T-helper 1 cell treated with Interleukin-12 subunit alpha and Interleukin-12 subunit beta and Interleukin-4 antibody, amounts not matched to agents 30 μg/mL and 1 μg/mL, for 36 hours (primary cell): ENCODE measurements at regions not wholly inside any gene's neighbourhood (a gene's known extent, or its start where the extent isn't known, plus 50 kb on each side); places are given as distances from the start of the nearest gene placed in this dataset.

ENCODE experiments used
- H3K27ac Mint-ChIP-seq: one replicate; pipeline ENCODE4 v1.8.0; 2021; ENCODE audit warnings: mild to moderate bottlenecking, mixed read lengths
- H3K27me3 Mint-ChIP-seq: one replicate; pipeline ENCODE4 v1.8.0; 2021; ENCODE audit warnings: low read depth, mixed read lengths
- H3K36me3 Mint-ChIP-seq: one replicate; pipeline ENCODE4 v1.8.0; 2021; ENCODE audit warnings: low read depth, mixed read lengths
- H3K4me1 Mint-ChIP-seq: one replicate; pipeline ENCODE4 v1.8.0; 2021; ENCODE audit warnings: low read depth, mixed read lengths
- H3K4me3 Mint-ChIP-seq: one replicate; pipeline ENCODE4 v1.8.0; 2021; ENCODE audit warnings: mild to moderate bottlenecking, moderate library complexity, mixed read lengths
- H3K9me3 Mint-ChIP-seq: one replicate; pipeline ENCODE4 v1.8.0; 2021; ENCODE audit warnings: mixed read lengths

DNA sequence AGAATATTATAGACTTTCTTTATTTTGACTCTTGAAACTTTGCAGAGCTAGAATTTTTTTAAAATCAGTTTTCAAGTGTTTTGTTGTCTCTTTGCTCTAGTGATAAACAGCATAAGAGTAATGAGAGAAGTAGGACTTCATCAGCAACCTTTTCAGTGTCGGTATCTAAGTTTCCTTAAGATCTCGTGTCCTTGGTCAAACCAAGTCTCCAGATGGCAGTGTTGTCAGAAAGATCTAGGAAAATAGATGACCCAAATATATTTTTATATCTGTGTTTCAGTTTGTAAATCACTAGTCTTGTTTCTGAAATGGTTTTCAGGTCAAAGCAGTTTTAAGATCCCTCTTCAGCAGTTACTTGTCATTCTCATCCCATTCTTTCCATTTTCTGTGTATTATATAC is 438.3 kb downstream of the RAPGEF2 start:
- Mint-ChIP-seq H3K4me1 (no peaks in the 10 kb centered on the region), H3K27ac (no peak overlapping the region), H3K36me3 (no peaks in the 10 kb centered on the region), H3K4me3 (no peak overlapping the region), H3K9me3 (peaks cover 7% of the 10 kb centered on the region), H3K27me3 (no peaks in the 10 kb centered on the region)

DNA sequence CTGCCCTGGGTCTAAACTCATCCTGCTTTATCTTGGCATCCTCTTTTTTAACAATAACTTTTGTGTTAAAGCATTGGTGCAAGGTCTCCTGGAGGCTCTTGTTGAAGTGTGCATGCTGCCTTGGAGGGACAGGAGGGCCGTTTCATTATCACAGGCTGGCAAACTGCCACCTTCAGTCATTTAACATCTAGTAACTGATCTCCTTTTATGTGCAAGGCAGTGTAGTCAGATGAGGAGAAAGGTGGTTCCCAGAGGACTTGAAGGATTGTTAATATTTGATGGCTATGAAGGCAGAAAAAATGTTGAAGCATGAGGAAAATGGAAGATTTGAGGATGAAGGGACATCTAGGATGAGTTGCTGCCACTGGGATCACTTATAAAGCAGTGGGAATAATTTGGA is 439.4 kb downstream of the RAPGEF2 start:
- Mint-ChIP-seq H3K4me3 (no peak overlapping the region), H3K36me3 (no peaks in the 10 kb centered on the region), H3K27ac (no peak overlapping the region), H3K9me3 (no peaks in the 10 kb centered on the region), H3K27me3 (no peaks in the 10 kb centered on the region), H3K4me1 (no peaks in the 10 kb centered on the region)

DNA sequence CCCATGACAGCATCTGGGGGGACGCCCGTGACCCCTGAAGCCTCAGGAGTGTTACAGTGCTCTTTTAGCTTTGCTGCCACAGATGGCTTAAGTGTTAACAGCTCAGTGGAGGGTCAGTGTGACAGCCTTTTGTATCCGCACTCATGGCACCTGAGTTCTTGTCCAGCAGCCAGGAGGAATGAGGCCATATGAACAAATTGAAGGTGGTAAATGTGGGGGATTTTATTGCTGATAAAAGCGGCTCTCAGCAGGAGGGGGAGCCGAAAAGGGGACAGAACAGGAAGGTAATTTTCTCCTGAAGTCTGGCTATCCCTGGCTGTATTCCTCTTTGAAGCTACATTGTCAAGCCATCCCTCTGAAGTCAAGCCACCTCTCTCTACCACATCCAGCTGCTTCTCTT is 441.0 kb downstream of the RAPGEF2 start:
- H3K27me3 Mint-ChIP-seq = no peaks in the 10 kb centered on the region
- H3K27ac Mint-ChIP-seq = no peak overlapping the region
- H3K4me1 Mint-ChIP-seq = no peaks in the 10 kb centered on the region
- H3K9me3 Mint-ChIP-seq = no peaks in the 10 kb centered on the region
- no peak overlapping the region for H3K4me3 Mint-ChIP-seq
- H3K36me3 Mint-ChIP-seq = no peaks in the 10 kb centered on the region

DNA sequence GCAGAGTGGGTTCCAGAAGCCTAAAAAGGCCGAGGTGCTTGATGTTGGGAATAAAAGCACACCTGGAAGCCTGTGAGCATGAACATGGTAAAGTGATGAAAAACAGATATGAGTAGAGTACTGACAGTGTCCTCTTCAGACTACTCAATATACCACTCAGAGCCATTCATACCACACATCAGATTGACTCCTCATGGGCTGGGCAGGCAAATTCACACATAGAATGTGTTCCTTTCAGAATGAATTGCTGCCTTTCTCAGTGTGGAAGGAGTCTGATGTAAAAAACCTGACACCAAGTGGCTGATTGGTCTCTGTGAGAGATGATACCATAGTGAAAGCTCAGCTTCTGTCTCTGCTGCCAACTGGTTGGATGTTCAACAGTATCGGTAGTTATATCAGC is 442.7 kb downstream of the RAPGEF2 start:
- Mint-ChIP-seq H3K27ac (no peak overlapping the region), H3K4me3 (no peak overlapping the region), H3K27me3 (no peaks in the 10 kb centered on the region), H3K4me1 (no peaks in the 10 kb centered on the region), H3K9me3 (no peaks in the 10 kb centered on the region), H3K36me3 (no peaks in the 10 kb centered on the region)

DNA sequence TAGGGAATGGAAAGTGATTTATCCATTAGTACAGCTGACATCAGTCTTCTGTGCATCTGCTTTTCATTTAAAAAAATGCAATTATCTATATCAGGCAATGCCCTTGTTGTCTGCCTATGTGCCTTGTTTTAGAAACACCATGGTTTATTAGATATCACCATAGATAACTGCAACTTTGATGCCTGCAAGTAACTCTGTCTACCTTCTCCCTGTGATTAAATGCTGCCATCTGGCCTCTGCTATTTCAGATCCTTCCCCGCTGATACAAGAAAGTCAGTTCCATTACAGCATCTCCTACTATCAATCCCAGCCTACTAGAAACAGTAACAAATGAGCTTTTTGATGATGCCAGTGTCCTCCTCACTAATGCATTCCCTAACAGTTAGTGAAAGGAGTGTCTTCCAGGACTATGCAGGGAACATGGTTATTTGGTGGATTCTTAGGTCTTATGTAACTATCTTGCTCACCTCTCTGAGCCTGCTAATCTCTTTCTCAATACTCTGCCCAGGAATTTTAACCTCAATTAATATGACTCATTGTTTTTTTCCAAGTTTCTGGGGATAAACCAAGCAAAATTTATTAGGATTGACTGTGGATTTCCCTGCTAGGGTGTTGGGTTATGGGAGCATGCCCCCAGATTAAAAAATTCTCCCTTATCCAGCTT is 444.9 kb downstream of the RAPGEF2 start:
- no peaks in the 10 kb centered on the region for H3K27me3 Mint-ChIP-seq
- H3K4me1 Mint-ChIP-seq = no peaks in the 10 kb centered on the region
- no peak overlapping the region for H3K27ac Mint-ChIP-seq
- H3K4me3 Mint-ChIP-seq = no peak overlapping the region
- H3K36me3 Mint-ChIP-seq = no peaks in the 10 kb centered on the region
- no peaks in the 10 kb centered on the region for H3K9me3 Mint-ChIP-seq

DNA sequence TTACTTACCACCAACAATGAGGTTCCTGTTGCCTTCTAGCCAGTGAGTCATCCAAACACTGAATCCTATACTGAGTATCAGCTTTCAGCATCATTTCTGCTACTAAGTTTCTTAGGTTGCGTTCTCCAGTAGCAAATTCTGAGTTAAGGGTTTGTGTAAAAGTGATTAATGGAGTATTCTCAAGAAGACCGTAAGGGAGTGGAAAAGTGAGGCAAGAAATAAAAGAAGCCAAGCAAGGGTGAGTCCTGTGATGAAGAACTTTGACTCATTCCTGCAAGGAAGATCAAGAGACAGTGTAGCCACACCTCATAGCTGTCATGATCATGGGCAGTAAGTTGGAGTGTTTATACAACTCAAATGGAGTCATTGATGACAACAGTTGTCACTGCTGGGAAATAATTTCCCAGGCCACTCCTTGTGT is 446.2 kb downstream of the RAPGEF2 start:
- Mint-ChIP-seq H3K36me3 (no peaks in the 10 kb centered on the region), H3K27me3 (no peaks in the 10 kb centered on the region), H3K4me3 (no peak overlapping the region), H3K4me1 (no peaks in the 10 kb centered on the region), H3K27ac (no peak overlapping the region), H3K9me3 (no peaks in the 10 kb centered on the region)

DNA sequence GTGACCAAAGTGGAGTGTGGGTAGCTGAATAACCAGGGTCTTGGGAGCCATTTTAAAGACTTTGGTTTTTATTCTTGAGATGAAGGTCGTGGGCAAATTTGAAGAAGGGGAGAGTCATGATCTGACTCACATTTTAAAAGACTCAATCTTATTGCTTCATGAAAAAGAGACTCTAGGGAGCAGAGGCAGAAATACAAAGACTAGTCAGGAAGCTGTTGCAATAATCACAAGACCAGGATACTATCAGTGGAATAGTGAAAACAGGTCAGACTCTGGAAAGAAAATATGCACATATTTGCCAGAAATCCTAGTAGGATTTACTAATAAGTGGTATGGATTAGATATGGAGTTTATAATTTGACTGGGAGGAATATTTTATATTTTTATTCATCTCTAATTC is 448.4 kb downstream of the RAPGEF2 start:
- H3K36me3 Mint-ChIP-seq = no peaks in the 10 kb centered on the region

DNA sequence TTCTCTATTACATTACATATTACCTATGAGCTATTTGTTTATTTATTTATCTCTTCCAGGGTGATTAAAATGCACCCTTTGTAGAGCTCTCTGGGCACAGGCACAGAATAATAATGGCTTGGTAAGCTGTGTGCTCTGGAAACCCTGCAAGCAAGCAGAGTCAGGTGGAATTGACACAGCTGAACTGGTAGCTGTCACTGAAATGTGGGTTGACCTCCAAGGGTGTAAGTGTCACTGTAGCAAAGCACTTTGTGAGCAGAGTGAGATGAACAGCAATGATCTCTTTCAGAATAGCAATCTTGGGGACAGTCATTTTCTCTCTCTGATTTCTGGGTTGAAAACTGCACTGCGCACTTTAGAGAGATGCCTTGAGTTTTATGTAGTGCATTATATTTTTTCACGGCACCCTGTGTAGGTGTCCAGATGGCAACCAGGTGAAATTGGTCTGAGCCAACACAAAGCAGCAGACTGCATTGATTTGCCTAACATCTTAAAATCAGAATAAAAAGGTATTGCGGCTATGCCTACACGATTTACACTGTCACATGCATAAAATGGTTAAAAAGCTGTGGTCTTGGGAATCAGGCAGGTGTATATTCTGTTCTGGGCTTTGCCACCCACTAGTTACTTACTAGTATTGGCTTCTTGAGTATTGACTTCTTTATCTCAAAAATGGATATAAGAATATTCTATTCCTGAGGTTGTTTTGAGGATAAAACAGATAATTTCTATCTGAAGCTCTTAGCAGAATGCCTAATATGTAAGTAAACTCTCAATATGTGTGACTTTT is 450.3 kb downstream of the RAPGEF2 start:
- Mint-ChIP-seq H3K27me3 (no peaks in the 10 kb centered on the region), H3K27ac (no peak overlapping the region), H3K36me3 (no peaks in the 10 kb centered on the region), H3K4me3 (no peak overlapping the region), H3K4me1 (no peaks in the 10 kb centered on the region), H3K9me3 (no peaks in the 10 kb centered on the region)

More for the DNA sequence above, 448.4 kb downstream of the RAPGEF2 start:
- H3K27ac Mint-ChIP-seq = no peak overlapping the region
- no peak overlapping the region for H3K4me3 Mint-ChIP-seq
- no peaks in the 10 kb centered on the region for H3K9me3 Mint-ChIP-seq
- H3K27me3 Mint-ChIP-seq = no peaks in the 10 kb centered on the region
- no peaks in the 10 kb centered on the region for H3K4me1 Mint-ChIP-seq

DNA sequence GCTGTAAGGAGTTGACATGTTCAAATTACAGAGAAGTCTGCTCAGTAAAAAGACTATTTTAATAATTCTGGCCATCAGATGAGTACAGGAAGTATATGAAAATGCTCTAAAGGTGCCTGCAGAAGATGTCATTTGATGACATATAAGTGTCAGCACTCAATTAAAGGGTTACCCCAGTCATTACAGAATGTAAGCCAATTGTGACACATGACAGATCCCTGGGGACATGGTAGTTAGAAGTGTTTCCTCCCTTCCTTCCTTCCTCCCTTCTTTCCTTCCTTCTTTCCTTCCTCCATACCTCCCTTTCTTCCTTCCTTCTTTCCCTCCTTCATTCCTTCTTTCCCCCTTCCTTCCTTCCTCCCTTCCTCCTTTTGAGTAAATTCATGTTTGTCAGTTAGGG is 453.0 kb downstream of the RAPGEF2 start:
- H3K27ac Mint-ChIP-seq = no peak overlapping the region
- H3K4me3 Mint-ChIP-seq = no peak overlapping the region
- no peaks in the 10 kb centered on the region for H3K27me3 Mint-ChIP-seq
- H3K36me3 Mint-ChIP-seq = no peaks in the 10 kb centered on the region
- H3K4me1 Mint-ChIP-seq = no peaks in the 10 kb centered on the region
- H3K9me3 Mint-ChIP-seq = no peaks in the 10 kb centered on the region

DNA sequence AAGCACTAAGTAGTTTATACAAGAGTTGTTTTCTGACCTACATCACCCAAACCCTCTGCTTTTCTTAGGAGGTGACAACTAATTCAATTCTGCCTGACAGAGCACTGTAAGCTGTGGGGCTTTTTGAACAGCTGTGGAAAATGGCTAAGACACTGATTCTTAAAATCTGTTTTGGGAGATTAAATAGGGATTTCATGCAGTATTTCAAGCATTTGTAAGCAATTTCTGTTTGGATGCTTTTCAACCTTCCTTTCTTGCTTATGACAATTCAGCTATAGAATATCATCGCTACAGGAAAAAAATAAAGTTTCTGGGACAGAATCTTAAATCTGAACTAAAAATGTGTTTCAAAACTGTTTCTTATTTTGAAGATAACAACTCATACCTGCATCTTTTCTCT is 459.5 kb downstream of the RAPGEF2 start:
- H3K9me3 Mint-ChIP-seq = peaks cover under 1% of the 10 kb centered on the region
- H3K4me3 Mint-ChIP-seq = no peak overlapping the region
- H3K27me3 Mint-ChIP-seq = no peaks in the 10 kb centered on the region
- H3K36me3 Mint-ChIP-seq = no peaks in the 10 kb centered on the region
- H3K4me1 Mint-ChIP-seq = no peaks in the 10 kb centered on the region
- H3K27ac Mint-ChIP-seq = no peak overlapping the region

DNA sequence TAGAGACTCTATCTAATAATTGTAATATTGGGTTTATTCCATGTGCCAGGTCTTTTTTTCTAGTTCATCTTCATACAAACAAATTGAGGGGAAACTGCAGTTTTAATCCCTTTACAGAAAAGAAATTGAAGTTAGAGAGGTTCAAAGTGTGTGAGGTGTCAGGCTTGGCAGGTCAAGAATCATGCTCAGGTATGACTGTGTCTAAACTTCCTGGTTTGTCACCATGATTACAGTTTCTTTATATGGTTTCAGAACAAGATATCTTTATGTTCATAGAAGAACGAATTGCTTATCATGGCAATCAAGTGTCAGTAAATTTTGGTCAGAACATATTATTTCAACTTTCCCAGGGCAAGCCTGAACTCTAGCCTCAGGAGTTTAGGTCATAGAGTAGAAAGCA is 460.4 kb downstream of the RAPGEF2 start:
- H3K36me3 Mint-ChIP-seq = no peaks in the 10 kb centered on the region
- H3K4me3 Mint-ChIP-seq = no peak overlapping the region
- no peaks in the 10 kb centered on the region for H3K4me1 Mint-ChIP-seq
- peaks cover 10% of the 10 kb centered on the region for H3K9me3 Mint-ChIP-seq
- no peaks in the 10 kb centered on the region for H3K27me3 Mint-ChIP-seq
- H3K27ac Mint-ChIP-seq = no peak overlapping the region

DNA sequence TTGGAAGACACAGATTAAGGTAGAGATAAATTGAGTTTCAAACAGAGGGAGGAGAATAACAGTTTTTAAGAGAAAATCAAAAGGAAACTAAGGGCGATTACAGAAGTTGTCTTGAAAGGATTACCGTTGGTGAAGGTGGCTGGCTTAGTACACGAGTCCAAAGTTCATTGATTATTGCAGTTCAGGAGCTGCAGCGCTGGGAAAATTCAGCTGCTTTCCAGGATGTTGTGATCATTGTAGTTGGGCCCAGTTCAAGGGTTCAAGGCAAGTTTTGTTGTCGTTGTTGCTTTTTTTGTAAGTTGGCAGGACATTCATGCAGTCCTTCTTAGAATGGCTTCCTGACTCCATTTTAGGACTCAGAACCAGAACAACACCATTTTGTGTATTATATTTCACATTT is 461.7 kb downstream of the RAPGEF2 start:
- Mint-ChIP-seq H3K4me1 (no peaks in the 10 kb centered on the region), H3K4me3 (no peak overlapping the region), H3K27me3 (no peaks in the 10 kb centered on the region), H3K9me3 (peaks cover 21% of the 10 kb centered on the region), H3K27ac (no peak overlapping the region), H3K36me3 (no peaks in the 10 kb centered on the region)

DNA sequence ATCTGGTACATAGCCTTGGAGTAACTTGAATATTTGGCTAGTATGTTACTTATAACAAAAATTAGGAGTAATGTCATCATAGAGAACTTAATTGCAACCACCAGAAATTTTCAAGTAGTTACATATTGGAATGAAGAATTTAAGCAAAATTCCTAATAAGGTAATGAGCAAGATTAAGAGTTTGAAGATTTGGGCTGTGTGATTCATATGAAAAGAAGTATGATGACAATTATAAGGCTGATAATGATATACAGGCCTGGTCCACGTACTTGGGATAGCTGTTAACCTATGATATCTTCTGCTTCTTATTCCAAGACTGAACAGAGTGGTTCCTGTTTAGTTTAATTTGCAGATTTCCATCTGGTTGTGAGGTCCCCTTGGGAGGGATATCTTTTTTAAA is 463.9 kb downstream of the RAPGEF2 start:
- Mint-ChIP-seq H3K27ac (no peak overlapping the region), H3K4me1 (no peaks in the 10 kb centered on the region), H3K9me3 (peaks cover 37% of the 10 kb centered on the region), H3K4me3 (no peak overlapping the region), H3K36me3 (no peaks in the 10 kb centered on the region), H3K27me3 (no peaks in the 10 kb centered on the region)

DNA sequence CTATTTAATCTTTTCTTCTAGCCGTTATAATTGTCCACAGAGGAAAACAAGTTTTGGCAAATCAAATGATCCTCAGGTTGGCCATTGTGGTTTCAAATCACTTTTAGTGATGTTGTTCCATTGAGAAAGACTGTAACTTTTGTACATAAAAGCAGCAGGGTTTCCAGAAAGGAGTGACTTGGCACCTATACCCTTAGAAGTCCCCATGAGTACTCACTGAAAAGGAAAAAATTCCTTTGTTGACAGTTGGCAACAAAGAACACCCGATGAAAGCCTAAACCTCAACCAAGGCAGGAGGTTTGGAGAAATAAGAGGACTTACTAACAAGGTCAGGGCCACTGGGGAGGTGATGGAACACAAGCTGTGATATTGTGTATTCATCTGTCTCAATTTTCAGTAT is 474.4 kb downstream of the RAPGEF2 start:
- Mint-ChIP-seq H3K4me3 (no peak overlapping the region), H3K36me3 (no peaks in the 10 kb centered on the region), H3K27me3 (no peaks in the 10 kb centered on the region)

DNA sequence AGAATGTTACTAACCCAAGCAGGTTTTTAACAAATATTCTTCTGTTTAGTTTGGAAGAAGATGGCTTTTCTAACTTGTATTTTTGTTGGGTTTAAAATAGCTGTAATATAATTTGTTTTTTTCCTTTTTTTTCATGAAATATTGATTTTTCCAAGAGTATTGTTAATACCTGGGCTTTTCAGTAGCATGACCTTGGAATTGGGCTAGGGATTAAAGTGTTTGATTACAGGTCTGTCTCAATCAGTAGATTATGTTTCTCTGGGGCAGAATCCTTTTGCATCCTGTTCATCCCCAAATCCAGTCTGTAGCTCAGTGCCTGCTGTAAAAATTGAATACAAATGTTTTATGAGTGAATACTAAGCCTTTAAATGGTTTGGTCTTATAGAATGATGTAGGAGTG is 479.8 kb downstream of the RAPGEF2 start:
- Mint-ChIP-seq H3K4me1 (no peaks in the 10 kb centered on the region), H3K27ac (no peak overlapping the region), H3K27me3 (no peaks in the 10 kb centered on the region), H3K4me3 (no peak overlapping the region), H3K9me3 (peaks cover 16% of the 10 kb centered on the region), H3K36me3 (no peaks in the 10 kb centered on the region)

More for the DNA sequence above, 474.4 kb downstream of the RAPGEF2 start:
- no peak overlapping the region for H3K27ac Mint-ChIP-seq
- no peaks in the 10 kb centered on the region for H3K4me1 Mint-ChIP-seq
- H3K9me3 Mint-ChIP-seq = no peaks in the 10 kb centered on the region
